ENCODE measurements at regions not wholly inside any gene's neighbourhood (a gene's known extent, or its start where the extent isn't known, plus 50 kb on each side); places are given as distances from the start of the nearest gene placed in this dataset.

DNA sequence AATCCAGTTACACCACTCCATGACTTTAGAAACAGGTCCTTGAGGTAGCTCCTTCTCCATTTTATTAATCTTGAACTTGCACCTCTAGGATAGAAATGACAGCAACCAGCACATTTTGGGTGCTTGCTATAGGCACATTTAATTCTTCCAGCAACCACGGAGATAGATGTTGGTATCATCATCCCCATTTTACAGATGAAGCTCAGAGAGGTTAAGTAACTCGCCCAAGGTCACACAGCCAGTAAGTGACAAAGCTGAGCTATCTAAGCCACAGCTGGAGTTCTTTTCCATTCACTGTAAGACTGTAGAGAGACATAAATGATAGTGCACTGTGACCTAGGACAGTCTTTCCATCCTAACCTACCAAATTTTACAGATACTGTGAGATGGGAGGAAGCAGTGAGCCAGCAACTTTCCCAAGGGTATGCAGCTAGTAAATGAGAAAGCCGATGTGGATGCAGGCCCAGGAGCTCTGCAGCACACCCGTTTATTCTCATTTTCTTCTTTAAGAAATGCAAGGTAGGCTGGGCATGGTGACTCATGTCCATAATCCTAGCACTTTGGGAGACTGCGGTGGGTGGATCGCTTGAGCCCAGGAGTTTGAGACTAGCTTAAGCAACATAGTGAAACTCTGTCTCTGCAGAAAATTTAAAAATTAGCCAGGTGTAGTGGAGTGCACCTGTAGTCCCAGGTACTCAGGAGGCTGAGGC is 103.2 kb downstream of the TBX5 start:
- no peak for DNase-seq

- DNase-seq, result no peak
Measured at GRCh38 chr12:114302117-114302516, 103.8 kb downstream of the TBX5 start.

GRCh38 chr12:114294303-114294685 is 111.7 kb downstream of the TBX5 start:
- DNase-seq, result no peak

GRCh38 chr12:114293571-114294302 is 112.2 kb downstream of the TBX5 start:
- no peak for DNase-seq

DNA sequence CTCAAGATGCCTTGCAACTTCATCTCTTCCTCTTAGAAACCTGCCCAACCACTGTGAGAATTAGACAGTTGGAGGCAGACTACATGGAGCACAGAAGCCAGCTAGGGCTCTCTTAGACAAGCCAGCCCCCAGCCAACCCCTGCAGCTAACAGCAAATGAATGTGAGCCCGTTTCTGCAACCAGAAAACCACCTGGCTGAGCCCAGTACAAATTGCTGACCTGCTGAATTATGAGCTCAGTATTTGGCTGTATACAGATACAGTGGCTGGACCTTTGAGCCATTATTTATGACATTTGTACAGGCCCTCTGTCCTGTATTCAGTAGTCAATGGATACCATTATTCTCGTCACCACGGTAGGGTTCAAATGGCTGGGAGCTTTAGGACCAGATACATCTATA is 112.9 kb downstream of the TBX5 start:
- no peak for DNase-seq

- no peak for DNase-seq
Measured at GRCh38 chr12:114291389-114292060, 114.4 kb downstream of the TBX5 start.

DNA sequence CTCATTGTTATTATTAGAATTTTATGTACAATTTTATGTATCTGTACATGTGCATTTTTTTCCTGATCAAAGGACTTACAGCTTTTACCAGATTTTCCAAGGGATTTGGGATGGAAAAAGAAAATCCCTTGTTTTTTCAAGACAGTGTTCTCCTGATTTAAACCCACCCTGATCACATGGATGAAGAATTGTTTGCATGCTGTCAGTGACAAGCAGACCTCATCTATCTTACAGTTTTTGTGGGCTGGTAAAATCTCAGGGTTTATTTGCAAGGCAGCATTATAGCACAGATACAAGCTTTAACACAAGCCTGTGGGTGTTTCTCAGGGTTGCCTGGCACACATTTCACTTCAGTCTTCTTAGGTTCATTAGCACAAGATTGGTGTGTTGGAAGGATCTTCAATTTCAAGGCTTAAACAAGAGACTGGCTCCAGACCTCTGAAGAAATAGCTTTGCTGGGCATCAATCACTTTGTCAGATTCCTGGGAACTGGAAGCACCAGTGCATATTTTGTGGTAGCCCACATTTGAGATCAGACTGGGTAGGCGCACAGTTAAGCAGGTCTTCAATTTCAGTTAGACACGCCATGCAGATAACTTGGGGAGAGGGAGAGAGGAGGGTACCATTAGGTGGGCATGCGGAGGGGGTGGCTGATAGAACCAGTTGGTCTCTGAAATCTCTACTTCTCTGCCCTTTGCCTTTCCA is 118.0 kb downstream of the TBX5 start:
- DNase-seq, result no peak

DNA sequence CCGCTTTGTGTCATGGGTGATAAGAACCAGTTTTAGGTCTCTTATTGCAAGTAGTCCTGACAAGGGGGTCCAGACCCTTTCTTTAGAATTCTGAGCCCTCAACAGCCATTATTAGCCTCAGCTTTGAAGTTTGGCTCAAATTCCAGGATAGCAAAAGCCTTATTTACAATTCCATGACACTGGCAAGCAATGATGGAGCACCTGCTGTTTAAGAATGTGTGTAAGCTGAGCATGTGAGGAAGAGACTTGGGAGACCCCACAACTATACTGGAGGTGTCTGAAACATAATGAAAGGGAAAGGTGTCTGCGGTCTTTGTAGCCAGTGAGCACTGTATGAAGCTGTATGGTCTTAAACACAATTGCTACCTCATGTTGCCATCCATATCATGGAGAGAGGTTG is 119.8 kb downstream of the TBX5 start:
- DNase-seq, result no peak

GRCh38 chr12:114285554-114285953 is 120.4 kb downstream of the TBX5 start:
- no peak for DNase-seq

DNA sequence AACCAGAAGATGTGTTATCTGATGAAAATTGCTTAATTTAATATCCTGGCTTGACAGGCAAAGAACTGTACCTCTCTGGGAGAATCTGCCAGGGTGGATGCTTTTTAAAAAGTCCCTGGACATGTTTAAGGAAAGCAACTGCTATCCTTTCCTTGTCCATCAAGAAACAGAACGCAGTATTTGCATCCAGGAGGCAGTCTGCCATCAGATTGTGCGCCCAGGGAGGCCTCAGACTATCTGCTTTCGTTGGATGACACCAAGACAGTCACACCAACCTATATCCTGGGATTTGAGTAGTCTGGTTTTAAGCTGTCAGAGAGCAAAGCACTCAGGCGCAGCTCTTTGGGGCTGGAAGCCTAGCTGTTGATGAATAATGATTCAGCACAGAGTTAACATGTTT is 121.9 kb downstream of the TBX5 start:
- no peak for DNase-seq

DNA sequence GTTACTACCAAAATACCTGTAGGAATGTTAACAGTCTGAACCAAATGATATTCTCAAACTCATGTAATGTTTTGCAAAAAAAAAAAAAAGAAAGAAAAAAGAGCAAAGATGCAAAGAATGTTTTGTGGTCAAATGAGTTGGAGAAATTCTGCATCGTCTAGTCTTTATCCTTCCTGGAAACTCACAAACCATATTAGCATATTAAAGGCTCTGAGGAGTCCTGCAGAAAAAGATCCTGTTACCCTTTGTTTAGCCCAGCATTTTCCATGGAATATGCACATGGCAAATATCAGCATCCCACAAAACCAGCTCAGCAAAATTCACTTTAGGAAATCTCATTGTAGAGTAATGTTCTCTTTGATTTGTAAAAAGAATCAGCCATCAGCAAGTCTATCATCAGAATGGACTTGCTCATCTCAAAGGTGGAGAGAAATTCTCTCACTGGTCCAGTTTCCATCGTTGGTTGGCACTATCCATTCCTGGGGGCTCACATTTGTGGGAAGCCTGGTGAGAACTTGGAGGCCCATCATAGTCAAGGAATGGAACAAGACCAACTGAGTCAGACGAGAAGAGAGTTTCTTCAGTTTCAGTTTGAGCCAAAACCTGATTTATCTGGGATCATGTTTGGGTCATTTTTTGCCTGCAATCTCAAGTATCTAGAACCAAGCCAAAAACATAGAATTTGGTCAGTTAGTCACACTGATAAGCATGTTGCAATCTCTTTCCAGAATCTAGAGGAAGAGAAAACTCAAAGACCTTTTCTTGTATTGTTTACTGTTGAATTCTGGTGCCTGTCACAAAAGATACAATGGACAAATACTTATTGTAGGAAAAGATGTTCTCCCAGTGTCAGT is 129.8 kb downstream of the TBX5 start:
- no peak for DNase-seq

DNA sequence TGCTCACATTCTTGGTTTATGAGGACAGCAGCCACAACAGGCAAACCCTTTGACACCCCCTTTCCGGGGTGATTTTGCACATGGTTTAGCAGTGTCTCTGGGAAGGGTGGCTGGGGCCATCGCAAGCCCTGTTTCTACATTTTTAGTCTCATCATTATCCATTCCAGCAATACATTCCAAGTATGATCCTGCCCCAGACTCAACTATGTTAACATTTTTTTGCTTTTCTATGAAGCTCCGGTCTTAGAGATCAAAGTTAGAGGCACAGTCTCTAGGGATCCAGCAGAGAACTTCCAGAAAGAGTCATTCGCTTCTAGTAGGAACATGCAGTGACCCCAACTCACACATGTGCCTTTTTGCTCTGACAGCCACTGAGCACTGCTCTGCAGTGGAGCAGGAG is 130.9 kb downstream of the TBX5 start:
- DNase-seq, result no peak

- DNase-seq, result no peak
Measured at GRCh38 chr12:114274131-114274530, 131.8 kb downstream of the TBX5 start.

GRCh38 chr12:114272605-114273004 is 133.3 kb downstream of the TBX5 start:
- no peak for DNase-seq

GRCh38 chr12:114272071-114272470 is 133.9 kb downstream of the TBX5 start:
- no peak for DNase-seq

DNA sequence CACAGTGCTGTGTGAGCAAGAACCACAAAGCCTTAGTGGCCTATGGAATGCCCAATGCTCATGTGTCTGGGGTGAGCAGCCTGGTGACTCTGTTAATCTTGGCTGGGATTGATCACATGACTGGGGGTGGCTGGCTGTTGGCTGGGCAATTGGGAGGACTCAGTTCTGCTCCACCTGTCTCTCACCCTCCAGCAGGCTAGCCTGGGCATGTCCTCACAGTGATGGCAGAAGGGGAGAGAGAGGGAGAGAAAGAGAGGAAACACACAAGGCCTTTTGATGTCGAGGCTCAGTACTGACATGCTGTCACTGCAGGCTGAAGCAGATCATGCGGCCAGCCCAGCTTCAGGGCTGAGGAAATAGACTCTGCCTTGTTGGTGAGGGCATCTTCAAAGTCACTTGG is 136.8 kb downstream of the TBX5 start:
- DNase-seq, result no peak

- DNase-seq, result no peak
Measured at GRCh38 chr12:114266536-114266935, 139.4 kb downstream of the TBX5 start.

GRCh38 chr12:114265036-114265435 is 140.9 kb downstream of the TBX5 start:
- DNase-seq, result no peak

DNA sequence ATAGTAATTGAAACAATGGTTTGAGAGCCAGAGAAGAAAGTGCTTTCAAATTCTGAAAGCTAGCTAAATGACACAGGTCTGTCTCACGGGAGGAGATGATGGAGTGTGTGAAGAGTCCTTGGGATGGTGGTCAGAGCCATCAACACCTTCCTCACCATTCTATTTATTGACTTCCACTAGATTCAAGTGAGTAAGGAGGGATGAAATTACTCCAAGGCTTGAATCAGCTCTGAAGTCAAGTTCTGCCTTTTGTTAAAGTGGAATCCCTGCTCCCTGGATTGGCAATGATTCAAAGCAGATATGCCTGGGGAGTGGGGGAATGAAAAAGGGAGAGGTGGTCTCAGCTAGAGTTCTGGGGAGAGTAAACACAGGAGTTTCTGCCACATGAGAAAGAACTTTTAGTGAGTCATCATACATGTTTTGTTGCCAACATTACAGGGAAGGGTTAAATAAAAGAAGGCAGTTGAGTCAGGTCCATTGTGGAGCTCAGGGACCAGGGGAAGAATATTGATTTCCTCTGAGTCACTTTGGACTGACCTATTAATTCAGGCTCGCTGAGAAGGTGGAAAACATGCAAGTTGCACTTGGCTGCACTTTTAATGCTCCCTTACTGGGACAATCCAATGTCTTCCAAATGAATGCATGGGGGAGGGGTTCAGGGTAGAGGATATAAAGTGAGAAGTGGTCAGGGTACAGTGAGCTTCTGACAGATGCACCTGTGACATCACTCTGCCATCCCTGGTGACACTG is 142.7 kb downstream of the TBX5 start:
- no peak for DNase-seq

- no peak for DNase-seq
Measured at GRCh38 chr12:114257687-114258086, 148.3 kb downstream of the TBX5 start.

GRCh38 chr12:114254998-114255397 is 150.9 kb downstream of the TBX5 start:
- DNase-seq, result no peak

Data from inflammatory macrophage treated with lipopolysaccharide for 1 hour (primary cell).